A673 (cell line): ENCODE measurements at regions not wholly inside any gene's neighbourhood (a gene's known extent, or its start where the extent isn't known, plus 50 kb on each side); places are given as distances from the start of the nearest gene placed in this dataset.

ENCODE experiments used
- EZH2 ChIP-seq: fragments of 200-600 bp; sonication (generic); IDR thresholded peaks from 2 replicates; pipeline ENCODE4 v1.6.1; 2017; ENCODE audit warnings: borderline replicate concordance, low read depth, mild to moderate bottlenecking, mixed read lengths, antibody characterized with exemption, low read length; ENCODE audit not compliant: poor library complexity, severe bottlenecking
- TF ChIP-seq, protein P1 (sequence below): fragments of 300-800, 200-600 bp; sonication (generic); conservative IDR thresholded peaks from 2 replicates; pipeline ENCODE4 v1.5.1; 2017; ENCODE audit warnings: low read depth, mild to moderate bottlenecking, antibody characterized with exemption, low read length, moderate library complexity, mixed read lengths

DNA sequence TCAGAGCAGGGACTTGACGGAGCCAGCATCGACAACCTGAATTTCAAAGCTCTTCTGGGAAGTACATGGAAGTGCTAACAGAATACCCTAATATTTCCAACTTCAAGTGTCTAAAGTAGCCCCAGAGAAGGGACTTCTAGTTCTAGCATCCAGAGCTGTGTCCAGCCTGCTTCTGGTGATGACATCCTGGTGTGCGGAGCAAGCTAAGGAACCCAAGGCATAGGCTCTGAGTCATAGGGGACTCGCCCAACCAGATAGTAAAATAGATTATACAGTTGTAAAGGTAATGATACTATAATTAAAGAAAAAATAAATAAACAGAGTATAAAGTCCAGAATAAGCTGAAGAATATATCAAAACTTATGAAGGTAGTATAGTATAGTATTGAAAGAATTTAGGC, 108.1 kb upstream of the SERPINE2 start:
- TF ChIP-seq, protein P1, sequence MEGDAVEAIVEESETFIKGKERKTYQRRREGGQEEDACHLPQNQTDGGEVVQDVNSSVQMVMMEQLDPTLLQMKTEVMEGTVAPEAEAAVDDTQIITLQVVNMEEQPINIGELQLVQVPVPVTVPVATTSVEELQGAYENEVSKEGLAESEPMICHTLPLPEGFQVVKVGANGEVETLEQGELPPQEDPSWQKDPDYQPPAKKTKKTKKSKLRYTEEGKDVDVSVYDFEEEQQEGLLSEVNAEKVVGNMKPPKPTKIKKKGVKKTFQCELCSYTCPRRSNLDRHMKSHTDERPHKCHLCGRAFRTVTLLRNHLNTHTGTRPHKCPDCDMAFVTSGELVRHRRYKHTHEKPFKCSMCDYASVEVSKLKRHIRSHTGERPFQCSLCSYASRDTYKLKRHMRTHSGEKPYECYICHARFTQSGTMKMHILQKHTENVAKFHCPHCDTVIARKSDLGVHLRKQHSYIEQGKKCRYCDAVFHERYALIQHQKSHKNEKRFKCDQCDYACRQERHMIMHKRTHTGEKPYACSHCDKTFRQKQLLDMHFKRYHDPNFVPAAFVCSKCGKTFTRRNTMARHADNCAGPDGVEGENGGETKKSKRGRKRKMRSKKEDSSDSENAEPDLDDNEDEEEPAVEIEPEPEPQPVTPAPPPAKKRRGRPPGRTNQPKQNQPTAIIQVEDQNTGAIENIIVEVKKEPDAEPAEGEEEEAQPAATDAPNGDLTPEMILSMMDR: no peak
- TF ChIP-seq EZH2: no peak
